ENCODE measurements at regions not wholly inside any gene's neighbourhood (a gene's known extent, or its start where the extent isn't known, plus 50 kb on each side); places are given as distances from the start of the nearest gene placed in this dataset.

- TF ChIP-seq POLR2A (IDR thresholded peaks at IDR 0.05) (no peak), EP300 (IDR thresholded peaks at IDR 0.05) (no peak), CTCF (IDR thresholded peaks at IDR 0.05) (no peak)
Observed at GRCh38 chr2:174693344-174693743, 70.9 kb downstream of the CHRNA1 start.
